Keratinocyte (primary cell): ENCODE measurements at regions not wholly inside any gene's neighbourhood (a gene's known extent, or its start where the extent isn't known, plus 50 kb on each side); places are given as distances from the start of the nearest gene placed in this dataset.

Experiments used
- EZH2 ChIP-seq: IDR thresholded peaks from one replicate; pipeline ENCODE4 v1.6.1; 2012; ENCODE audit warnings: inconsistent platforms, mild to moderate bottlenecking, low read length, moderate library complexity
- TF ChIP-seq, protein P1 (sequence below), 3 experiments: IDR thresholded peaks in 1 of 3; conservative IDR thresholded peaks in 1 of 3; optimal IDR thresholded peaks in 1 of 3; 2 replicates in 2 of 3; 3 replicates in 1 of 3; pipeline versions ENCODE3 to v1.5.1; 2011; ENCODE audit warnings: low read length in 3 of 3, mild to moderate bottlenecking in 3 of 3, moderate library complexity in 2 of 3, control low read depth in 1 of 3, inconsistent platforms in 1 of 3; ENCODE audit not compliant: insufficient read depth in 2 of 3; ENCODE audit errors: extremely low read depth in 1 of 3

GRCh38 chr10:108574233-108574632 lies 1349.1 kb downstream of the XPNPEP1 start:
- TF ChIP-seq, protein P1, sequence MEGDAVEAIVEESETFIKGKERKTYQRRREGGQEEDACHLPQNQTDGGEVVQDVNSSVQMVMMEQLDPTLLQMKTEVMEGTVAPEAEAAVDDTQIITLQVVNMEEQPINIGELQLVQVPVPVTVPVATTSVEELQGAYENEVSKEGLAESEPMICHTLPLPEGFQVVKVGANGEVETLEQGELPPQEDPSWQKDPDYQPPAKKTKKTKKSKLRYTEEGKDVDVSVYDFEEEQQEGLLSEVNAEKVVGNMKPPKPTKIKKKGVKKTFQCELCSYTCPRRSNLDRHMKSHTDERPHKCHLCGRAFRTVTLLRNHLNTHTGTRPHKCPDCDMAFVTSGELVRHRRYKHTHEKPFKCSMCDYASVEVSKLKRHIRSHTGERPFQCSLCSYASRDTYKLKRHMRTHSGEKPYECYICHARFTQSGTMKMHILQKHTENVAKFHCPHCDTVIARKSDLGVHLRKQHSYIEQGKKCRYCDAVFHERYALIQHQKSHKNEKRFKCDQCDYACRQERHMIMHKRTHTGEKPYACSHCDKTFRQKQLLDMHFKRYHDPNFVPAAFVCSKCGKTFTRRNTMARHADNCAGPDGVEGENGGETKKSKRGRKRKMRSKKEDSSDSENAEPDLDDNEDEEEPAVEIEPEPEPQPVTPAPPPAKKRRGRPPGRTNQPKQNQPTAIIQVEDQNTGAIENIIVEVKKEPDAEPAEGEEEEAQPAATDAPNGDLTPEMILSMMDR (optimal IDR thresholded peaks at IDR 0.05 in 1 of 3, IDR thresholded peaks at IDR 0.05 in 1 of 3, conservative IDR thresholded peaks at IDR 0.05 in 1 of 3; ENCODE audit: extremely low read depth in 1 of 3, insufficient read depth in 2 of 3, low read length in 3 of 3): no peak
- no peak for TF ChIP-seq EZH2
